PFSK-1 (cell line): ENCODE measurements at regions not wholly inside any gene's neighbourhood (a gene's known extent, or its start where the extent isn't known, plus 50 kb on each side); places are given as distances from the start of the nearest gene placed in this dataset.

Experiments used
- SIN3A ChIP-seq: IDR thresholded peaks from 2 replicates; pipeline ENCODE4 v1.6.1; 2012; ENCODE audit warnings: mild to moderate bottlenecking, low read length, moderate library complexity, borderline replicate concordance; ENCODE audit not compliant: insufficient read depth
- TAF1 ChIP-seq: IDR thresholded peaks from 2 replicates; pipeline ENCODE4 v1.6.1; 2012; ENCODE audit warnings: low read length, control low read depth, borderline replicate concordance; ENCODE audit not compliant: insufficient read depth

DNA sequence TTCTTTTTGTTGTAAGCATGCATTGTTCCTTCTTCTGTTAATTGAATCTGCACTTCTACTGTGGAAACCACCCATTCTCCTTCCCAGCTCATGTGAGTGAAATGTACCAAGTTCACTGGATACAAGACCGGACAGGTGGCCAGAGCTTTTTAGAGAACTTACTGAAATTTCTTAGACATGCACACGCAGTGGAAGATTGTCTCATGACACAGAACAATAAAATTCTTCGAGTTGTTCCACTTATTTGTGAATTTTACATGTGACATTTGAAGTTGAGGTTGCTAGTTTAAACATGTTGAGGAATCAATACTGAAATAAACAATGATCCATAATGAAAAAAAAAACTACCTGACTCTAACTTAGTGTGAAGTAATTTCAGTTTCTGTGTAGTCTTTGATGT lies 568.0 kb downstream of the TECRL start:
- TF ChIP-seq SIN3A (no peak), TAF1 (no peak)
